H9 (cell line): ENCODE measurements at regions not wholly inside any gene's neighbourhood (a gene's known extent, or its start where the extent isn't known, plus 50 kb on each side); places are given as distances from the start of the nearest gene placed in this dataset.
A peak's percentile ranks its signal among the peaks of the same experiment; 100 is the strongest.

Source experiments
- DNase-seq: peaks from one replicate; pipeline ENCODE4 v3.0.0-alpha.2; 2017
- H2AFZ ChIP-seq: one replicate; pipeline ENCODE4 v1.6.1; 2013; ENCODE audit warnings: mild to moderate bottlenecking, low read length, control low read depth, moderate library complexity
- H2AK5ac ChIP-seq: 2 replicates; pipeline ENCODE4 v1.6.1; 2013; ENCODE audit warnings: low read length, control low read depth, mixed read lengths; ENCODE audit not compliant: insufficient read length
- H2BK120ac ChIP-seq: one replicate; pipeline ENCODE4 v1.6.1; 2013; ENCODE audit warnings: low read depth, mild to moderate bottlenecking, low read length, control low read depth, inconsistent platforms; ENCODE audit not compliant: poor library complexity, severe bottlenecking
- H2BK12ac ChIP-seq: 2 replicates; pipeline ENCODE4 v1.6.1; 2013; ENCODE audit warnings: low read length, control low read depth, mixed read lengths, low read depth; ENCODE audit not compliant: insufficient read length
- H2BK15ac ChIP-seq: 2 replicates; pipeline ENCODE4 v1.6.1; 2013; ENCODE audit warnings: low read depth, low read length, control low read depth
- H2BK20ac ChIP-seq: one replicate; pipeline ENCODE4 v1.6.1; 2013; ENCODE audit warnings: low read depth, mild to moderate bottlenecking, low read length, control low read depth, inconsistent platforms; ENCODE audit not compliant: poor library complexity, severe bottlenecking
- H2BK5ac ChIP-seq: 2 replicates; pipeline ENCODE4 v1.6.1; 2013; ENCODE audit warnings: low read length, control low read depth, mixed read lengths; ENCODE audit not compliant: insufficient read length
- H3K14ac ChIP-seq: 2 replicates; pipeline ENCODE4 v1.6.1; 2013; ENCODE audit warnings: low read length, control low read depth; ENCODE audit not compliant: insufficient read depth
- H3K18ac ChIP-seq: 2 replicates; pipeline ENCODE4 v1.6.1; 2013; ENCODE audit warnings: low read depth, mild to moderate bottlenecking, mixed read lengths, low read length, control low read depth; ENCODE audit not compliant: insufficient read length
- H3K23ac ChIP-seq: 2 replicates; pipeline ENCODE4 v1.6.1; 2013; ENCODE audit warnings: low read length, control low read depth, mixed read lengths, low read depth; ENCODE audit not compliant: insufficient read length
- H3K23me2 ChIP-seq: 2 replicates; pipeline ENCODE4 v1.6.1; 2013; ENCODE audit warnings: low read depth, mild to moderate bottlenecking, mixed read lengths, low read length, control low read depth; ENCODE audit not compliant: insufficient read length, poor library complexity, severe bottlenecking
- H3K27ac ChIP-seq: 2 replicates; pipeline ENCODE4 v1.5.1; 2013; ENCODE audit warnings: low read length, control low read depth, mixed read lengths, low read depth; ENCODE audit not compliant: insufficient read length
- H3K27me3 ChIP-seq: 2 replicates; pipeline ENCODE4 v1.6.1; 2013; ENCODE audit warnings: low read length, control low read depth, inconsistent platforms; ENCODE audit not compliant: insufficient read depth
- H3K4ac ChIP-seq: 2 replicates; pipeline ENCODE4 v1.6.1; 2013; ENCODE audit warnings: low read depth, mild to moderate bottlenecking, control low read depth, inconsistent platforms, low read length, moderate library complexity
- H3K4me1 ChIP-seq: 2 replicates; pipeline ENCODE4 v1.6.1; 2013; ENCODE audit warnings: low read length, control low read depth, inconsistent platforms; ENCODE audit not compliant: insufficient read depth
- H3K4me2 ChIP-seq: 2 replicates; pipeline ENCODE4 v1.6.1; 2013; ENCODE audit warnings: low read length, control low read depth, mixed read lengths; ENCODE audit not compliant: insufficient read length, insufficient read depth
- H3K56ac ChIP-seq: 2 replicates; pipeline ENCODE4 v1.6.1; 2013; ENCODE audit warnings: low read depth, mild to moderate bottlenecking, mixed read lengths, low read length, control low read depth; ENCODE audit not compliant: insufficient read length
- H3K79me1 ChIP-seq: 2 replicates; pipeline ENCODE4 v1.6.1; 2013; ENCODE audit warnings: low read depth, mild to moderate bottlenecking, moderate library complexity, low read length, control low read depth, inconsistent platforms; ENCODE audit not compliant: insufficient read depth, poor library complexity, severe bottlenecking
- H3K79me2 ChIP-seq: 2 replicates; pipeline ENCODE4 v1.6.1; 2013; ENCODE audit warnings: low read length, control low read depth, inconsistent platforms; ENCODE audit not compliant: insufficient read depth
- H3K9ac ChIP-seq: 2 replicates; pipeline ENCODE4 v1.6.1; 2013; ENCODE audit warnings: low read length, control low read depth, mixed read lengths; ENCODE audit not compliant: insufficient read length; ENCODE audit errors: extremely low read depth
- H3K9me3 ChIP-seq: one replicate; pipeline ENCODE4 v1.6.1; 2013; ENCODE audit warnings: low read depth, low read length, inconsistent platforms; ENCODE audit not compliant: control insufficient read depth
- H3T11ph ChIP-seq: one replicate; pipeline ENCODE4 v1.6.1; 2013; ENCODE audit warnings: mild to moderate bottlenecking, low read length, control low read depth, inconsistent platforms
- H4K20me1 ChIP-seq: one replicate; pipeline ENCODE4 v1.6.1; 2013; ENCODE audit not compliant: control insufficient read depth, insufficient read length, insufficient read depth
- H4K5ac ChIP-seq: 2 replicates; pipeline ENCODE4 v1.6.1; 2013; ENCODE audit warnings: low read depth, mild to moderate bottlenecking, mixed read lengths, low read length, control low read depth; ENCODE audit not compliant: insufficient read length
- H4K8ac ChIP-seq: replicated peaks from 2 replicates; pipeline ENCODE4 v1.6.1; 2013; ENCODE audit warnings: low read length, control low read depth, mixed read lengths, low read depth; ENCODE audit not compliant: insufficient read length
- H4K91ac ChIP-seq: 2 replicates; pipeline ENCODE4 v1.6.1; 2013; ENCODE audit warnings: low read depth, mild to moderate bottlenecking, moderate library complexity, mixed read lengths, low read length, control low read depth; ENCODE audit not compliant: insufficient read length
- H3K27ac Mint-ChIP-seq, 3 experiments: 2 replicates in 2 of 3; 3 replicates in 1 of 3; pipeline ENCODE4 v1.8.0; 2020 to 2021; ENCODE audit warnings: mixed read lengths in 3 of 3, mild to moderate bottlenecking in 1 of 3, moderate library complexity in 1 of 3
- H3K27me3 Mint-ChIP-seq: 2 replicates; pipeline ENCODE4 v1.8.0; 2021; ENCODE audit warnings: low read depth, mild to moderate bottlenecking, moderate library complexity, mixed read lengths
- H3K36me3 Mint-ChIP-seq, 3 experiments: 2 replicates in 2 of 3; 3 replicates in 1 of 3; pipeline ENCODE4 v1.8.0; 2020 to 2021; ENCODE audit warnings: low read depth in 3 of 3, mixed read lengths in 3 of 3; ENCODE audit not compliant: insufficient read depth in 1 of 3
- H3K4me1 Mint-ChIP-seq, 2 experiments: 2 replicates each; pipeline ENCODE4 v1.8.0; 2020; ENCODE audit warnings: mixed read lengths in 2 of 2
- H3K4me3 Mint-ChIP-seq, 2 experiments: 2 replicates in 1 of 2; 3 replicates in 1 of 2; pipeline ENCODE4 v1.8.0; 2020 to 2021; ENCODE audit warnings: mild to moderate bottlenecking in 2 of 2, mixed read lengths in 2 of 2, moderate library complexity in 1 of 2
- H3K9me3 Mint-ChIP-seq, 2 experiments: 2 replicates in 1 of 2; 3 replicates in 1 of 2; pipeline ENCODE4 v1.8.0; 2020; ENCODE audit warnings: mild to moderate bottlenecking in 2 of 2, mixed read lengths in 2 of 2, moderate library complexity in 1 of 2
- WGBS: extraction: QIAGEN DNeasy Blood & Tissue Kit; methylation state at CpG from one replicate; pipeline ENCODE4 v1.1.7; 2013; ENCODE audit warnings: missing lambda C conversion rate, low lambda C conversion rate, mixed read lengths; ENCODE audit not compliant: insufficient read length; ENCODE audit errors: extremely low coverage; 5-methylcytosine and 5-hydroxymethylcytosine counted together
- TF ChIP-seq, protein P1 (sequence below): fragments of 200-600 bp; sonication (generic); conservative IDR thresholded peaks from 3 replicates; pipeline ENCODE4 v1.8.0; 2021; ENCODE audit warnings: antibody characterized with exemption, mild to moderate bottlenecking

DNA sequence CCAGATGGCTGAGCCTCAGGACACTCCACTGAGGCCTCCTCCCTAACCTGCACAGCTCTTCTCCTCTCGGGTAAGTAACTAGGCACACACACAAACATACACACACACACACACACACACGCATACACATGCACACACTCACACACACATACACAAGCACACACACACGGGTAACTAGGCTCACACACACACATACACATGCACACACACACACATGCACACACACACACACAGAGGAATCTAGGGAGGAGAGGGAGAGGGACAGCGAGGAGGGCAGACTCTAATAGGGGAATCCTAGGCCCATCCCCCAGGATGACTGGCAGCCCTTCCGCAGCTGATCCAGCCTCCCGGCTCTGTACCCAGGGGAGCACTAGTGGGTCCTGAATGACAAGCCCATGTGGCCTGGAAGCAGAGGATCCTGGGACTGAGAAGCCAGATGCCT is 177.4 kb upstream of the LINGO1 start:
- no peak overlapping the region for H3K27ac ChIP-seq
- H4K91ac ChIP-seq = no peak overlapping the region
- H3K27ac Mint-ChIP-seq = peak overlapping the region in 2 of 3 experiments; percentile 2 to 54; a peak in 3 of 7 replicates

More for the DNA sequence above, 177.4 kb upstream of the LINGO1 start:
- TF ChIP-seq, protein P1, sequence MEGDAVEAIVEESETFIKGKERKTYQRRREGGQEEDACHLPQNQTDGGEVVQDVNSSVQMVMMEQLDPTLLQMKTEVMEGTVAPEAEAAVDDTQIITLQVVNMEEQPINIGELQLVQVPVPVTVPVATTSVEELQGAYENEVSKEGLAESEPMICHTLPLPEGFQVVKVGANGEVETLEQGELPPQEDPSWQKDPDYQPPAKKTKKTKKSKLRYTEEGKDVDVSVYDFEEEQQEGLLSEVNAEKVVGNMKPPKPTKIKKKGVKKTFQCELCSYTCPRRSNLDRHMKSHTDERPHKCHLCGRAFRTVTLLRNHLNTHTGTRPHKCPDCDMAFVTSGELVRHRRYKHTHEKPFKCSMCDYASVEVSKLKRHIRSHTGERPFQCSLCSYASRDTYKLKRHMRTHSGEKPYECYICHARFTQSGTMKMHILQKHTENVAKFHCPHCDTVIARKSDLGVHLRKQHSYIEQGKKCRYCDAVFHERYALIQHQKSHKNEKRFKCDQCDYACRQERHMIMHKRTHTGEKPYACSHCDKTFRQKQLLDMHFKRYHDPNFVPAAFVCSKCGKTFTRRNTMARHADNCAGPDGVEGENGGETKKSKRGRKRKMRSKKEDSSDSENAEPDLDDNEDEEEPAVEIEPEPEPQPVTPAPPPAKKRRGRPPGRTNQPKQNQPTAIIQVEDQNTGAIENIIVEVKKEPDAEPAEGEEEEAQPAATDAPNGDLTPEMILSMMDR = no peak
- peaks cover 3% of the 10 kb centered on the region for H3K27me3 Mint-ChIP-seq
- no peaks in the 10 kb centered on the region for H3K23me2 ChIP-seq
- no peak overlapping the region for H3K23ac ChIP-seq
- no peaks in the 10 kb centered on the region for H4K20me1 ChIP-seq
- H2BK15ac ChIP-seq = no peak overlapping the region
- H3K27me3 ChIP-seq = no peaks in the 10 kb centered on the region
- DNase-seq = no peak
- H3K4me3 Mint-ChIP-seq = peak overlapping the region in 1 of 2 experiments; percentile 24; a peak in 1 of 5 replicates
- WGBS = no CpG with 5 or more reads among the region's 6 CpGs
- no peaks in the 10 kb centered on the region for H3K9me3 Mint-ChIP-seq
- no peak overlapping the region for H2BK5ac ChIP-seq
- H3K56ac ChIP-seq = no peak overlapping the region
- H3K4me2 ChIP-seq = no peak overlapping the region
- no peaks in the 10 kb centered on the region for H3K79me2 ChIP-seq
- no peak overlapping the region for H4K5ac ChIP-seq
- H2BK12ac ChIP-seq = no peak overlapping the region
- H2AFZ ChIP-seq = no peak overlapping the region
- H3K4me1 ChIP-seq = peaks cover 3% of the 10 kb centered on the region; the same call in 1 of the 2 replicates
- no peak overlapping the region for H2AK5ac ChIP-seq
- no peak overlapping the region for H4K8ac ChIP-seq
- H3K9ac ChIP-seq = no peak overlapping the region
- no peak overlapping the region for H3K18ac ChIP-seq
- peaks cover 18 to 29% of the 10 kb centered on the region in 2 experiments for H3K4me1 Mint-ChIP-seq
- H3K9me3 ChIP-seq = no peaks in the 10 kb centered on the region
- H3K14ac ChIP-seq = no peak overlapping the region
- H3K4ac ChIP-seq = no peak overlapping the region
- no peak overlapping the region for H2BK20ac ChIP-seq
- no peak overlapping the region for H2BK120ac ChIP-seq
- no peaks in the 10 kb centered on the region for H3K79me1 ChIP-seq
- H3K36me3 Mint-ChIP-seq = no peaks in the 10 kb centered on the region
- no peak overlapping the region for H3T11ph ChIP-seq
